HG03520 (cell line): ENCODE measurements at regions not wholly inside any gene's neighbourhood (a gene's known extent, or its start where the extent isn't known, plus 50 kb on each side); places are given as distances from the start of the nearest gene placed in this dataset.

Experiments used
- ATAC-seq: cut with Tn5 transposase; IDR thresholded peaks from one replicate; pipeline ENCODE4 v1.9.1; 2021; ENCODE audit warnings: mild to moderate bottlenecking, moderate library complexity; ENCODE audit not compliant: unreplicated experiment

DNA sequence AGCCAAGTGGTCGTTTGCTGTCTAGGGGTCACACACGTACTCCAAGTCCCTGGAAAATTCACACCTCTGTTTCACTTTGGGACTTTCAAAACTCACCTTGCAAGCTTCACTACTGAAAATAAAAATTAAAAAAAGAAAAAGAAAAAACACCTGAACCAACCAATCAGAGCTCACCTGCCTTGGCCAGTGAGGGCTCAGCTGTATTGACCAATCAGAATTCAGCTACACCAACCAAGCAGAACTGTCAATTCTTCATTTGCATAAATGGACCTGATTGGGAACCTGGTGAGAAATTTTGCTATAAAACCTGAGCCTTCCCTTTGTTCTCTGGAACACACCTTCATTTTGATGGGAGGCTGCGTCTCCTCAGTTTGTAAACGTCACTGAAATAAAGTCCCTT lies 176.4 kb downstream of the TTC32 start:
- ATAC-seq: no peak

DNA sequence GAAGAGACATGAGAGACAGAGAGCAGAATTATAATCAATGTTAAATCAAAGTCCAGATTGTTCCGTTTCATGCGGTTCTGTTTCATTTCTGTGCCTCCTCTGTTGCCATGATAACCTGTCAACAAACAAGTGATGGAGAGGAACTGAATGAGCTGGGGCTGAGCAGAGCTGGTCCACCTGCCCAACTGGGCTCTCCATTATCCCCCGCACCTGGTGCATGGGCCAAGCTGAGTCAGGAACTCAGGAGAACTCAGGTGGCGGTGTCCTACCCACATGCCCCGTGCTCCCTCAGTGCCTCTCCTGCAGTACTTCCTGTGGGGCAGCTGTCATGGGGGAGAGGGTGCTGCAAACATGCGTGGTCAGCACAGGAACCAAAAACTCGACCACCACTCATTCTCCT lies 178.8 kb downstream of the TTC32 start:
- ATAC-seq: no peak

DNA sequence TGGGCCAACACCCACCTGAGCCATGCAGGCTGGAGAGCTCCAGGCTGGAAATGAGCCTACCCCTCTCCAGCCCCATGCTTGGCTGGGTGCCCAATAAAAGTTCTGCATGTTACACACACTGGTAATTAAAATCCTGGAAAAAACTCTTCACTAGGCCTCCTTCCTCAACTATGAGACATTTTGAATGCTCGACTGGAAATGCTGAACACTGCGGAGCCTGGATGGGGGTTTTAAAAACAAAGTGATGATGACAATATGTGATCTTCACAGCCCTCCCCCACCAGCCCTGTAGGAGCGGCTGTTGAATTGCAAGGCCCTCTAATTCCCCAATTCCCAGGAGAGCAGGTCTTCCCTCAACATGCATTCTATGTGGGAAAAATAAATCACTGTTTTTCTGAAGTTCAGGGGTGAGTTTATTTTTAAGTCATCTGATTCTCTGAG lies 179.2 kb downstream of the TTC32 start:
- no peak for ATAC-seq

DNA sequence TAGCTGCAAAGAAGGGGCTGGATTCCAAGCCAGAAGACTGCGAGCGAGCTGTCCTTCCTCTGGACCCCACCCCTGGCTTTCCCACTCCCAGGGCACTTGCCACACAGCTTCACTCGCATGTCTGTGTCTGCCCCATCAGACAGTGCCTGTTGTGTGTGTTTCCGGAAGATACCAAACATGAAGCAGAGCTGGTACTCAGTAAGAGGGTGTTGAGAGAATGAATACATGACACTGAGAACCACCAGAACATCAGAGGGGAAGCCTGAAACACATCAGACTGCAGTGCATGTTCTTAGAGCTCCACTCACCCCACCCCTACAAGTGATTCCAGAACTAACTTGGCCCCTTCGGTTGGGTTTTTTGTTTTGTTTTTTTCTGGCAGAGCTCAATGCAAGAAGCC lies 181.5 kb downstream of the TTC32 start:
- no peak for ATAC-seq

DNA sequence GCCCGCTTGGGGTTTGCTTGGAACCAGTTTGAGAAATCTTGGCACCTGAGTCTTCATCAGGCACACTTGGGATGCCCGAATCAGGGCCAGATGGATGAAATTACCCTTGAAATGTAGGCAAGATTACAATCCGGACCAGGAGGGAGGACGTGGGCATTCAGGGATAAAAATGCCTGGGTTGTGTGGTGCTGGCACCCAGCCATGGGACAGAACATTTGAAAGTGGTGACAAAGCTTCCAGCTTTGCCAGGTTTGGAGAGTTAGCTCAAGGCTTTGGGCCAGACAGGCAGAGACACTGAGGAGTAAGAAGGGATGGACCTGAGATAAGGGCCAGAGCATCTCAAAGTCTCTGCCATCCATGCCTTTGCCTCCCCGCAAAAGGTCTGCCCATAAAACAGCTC lies 182.2 kb downstream of the TTC32 start:
- no peak for ATAC-seq

DNA sequence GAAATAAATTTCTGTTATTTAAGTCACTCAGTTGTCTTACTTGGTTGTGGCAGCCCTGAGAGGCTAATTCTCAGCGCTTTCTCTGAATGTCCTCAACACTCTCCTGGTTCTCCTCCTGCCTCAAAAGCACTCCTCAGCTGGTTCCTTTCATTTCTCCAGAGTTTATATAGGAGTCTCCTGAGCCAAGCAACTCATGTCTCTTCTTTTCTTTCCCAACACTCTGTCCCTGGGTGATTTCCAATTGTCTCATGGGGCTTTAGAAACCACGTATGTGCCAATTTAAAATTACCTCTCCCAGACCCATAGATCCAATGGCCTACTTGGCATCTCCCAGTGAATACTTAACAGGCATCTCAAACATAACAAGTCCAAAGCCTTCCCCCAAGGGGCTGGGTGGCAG lies 184.3 kb downstream of the TTC32 start:
- ATAC-seq: no peak

DNA sequence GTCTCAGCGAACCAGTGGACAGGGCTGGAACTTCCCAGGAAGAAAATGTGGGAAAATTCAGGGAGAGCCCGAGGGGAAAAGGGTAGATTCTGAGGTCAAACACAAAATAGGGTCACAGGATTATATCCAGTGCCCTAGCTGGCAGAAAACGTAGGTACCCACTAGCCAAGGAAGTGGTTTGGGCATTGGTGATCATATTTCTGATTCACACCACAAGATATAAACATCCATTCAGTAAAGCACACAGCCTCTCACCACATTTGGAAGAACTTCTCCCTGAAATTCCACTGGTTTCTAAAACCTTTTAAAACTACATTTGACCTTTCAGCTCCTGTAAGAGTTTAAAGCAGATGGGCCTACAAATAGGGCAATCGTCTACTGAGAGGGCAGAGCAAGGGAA lies 186.9 kb downstream of the TTC32 start:
- no peak for ATAC-seq

DNA sequence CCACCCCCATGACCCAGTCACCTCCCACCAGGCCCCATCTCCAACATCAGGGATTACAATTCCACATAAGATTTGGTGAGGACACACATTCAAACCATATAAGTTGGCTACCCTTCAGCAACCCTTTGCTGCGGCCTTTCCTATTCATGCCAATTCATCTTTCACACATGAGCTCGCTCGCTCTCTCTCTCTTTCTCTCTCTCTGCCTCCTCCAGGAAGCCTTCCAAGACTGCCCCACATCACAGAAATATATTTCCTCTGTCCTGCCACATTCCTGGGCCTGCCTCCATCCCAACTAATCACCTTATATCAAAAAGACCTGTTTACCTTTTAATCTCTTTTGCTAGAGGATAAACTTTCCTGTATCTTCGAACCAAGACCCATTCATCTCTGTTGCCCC lies 188.9 kb downstream of the TTC32 start:
- no peak for ATAC-seq

DNA sequence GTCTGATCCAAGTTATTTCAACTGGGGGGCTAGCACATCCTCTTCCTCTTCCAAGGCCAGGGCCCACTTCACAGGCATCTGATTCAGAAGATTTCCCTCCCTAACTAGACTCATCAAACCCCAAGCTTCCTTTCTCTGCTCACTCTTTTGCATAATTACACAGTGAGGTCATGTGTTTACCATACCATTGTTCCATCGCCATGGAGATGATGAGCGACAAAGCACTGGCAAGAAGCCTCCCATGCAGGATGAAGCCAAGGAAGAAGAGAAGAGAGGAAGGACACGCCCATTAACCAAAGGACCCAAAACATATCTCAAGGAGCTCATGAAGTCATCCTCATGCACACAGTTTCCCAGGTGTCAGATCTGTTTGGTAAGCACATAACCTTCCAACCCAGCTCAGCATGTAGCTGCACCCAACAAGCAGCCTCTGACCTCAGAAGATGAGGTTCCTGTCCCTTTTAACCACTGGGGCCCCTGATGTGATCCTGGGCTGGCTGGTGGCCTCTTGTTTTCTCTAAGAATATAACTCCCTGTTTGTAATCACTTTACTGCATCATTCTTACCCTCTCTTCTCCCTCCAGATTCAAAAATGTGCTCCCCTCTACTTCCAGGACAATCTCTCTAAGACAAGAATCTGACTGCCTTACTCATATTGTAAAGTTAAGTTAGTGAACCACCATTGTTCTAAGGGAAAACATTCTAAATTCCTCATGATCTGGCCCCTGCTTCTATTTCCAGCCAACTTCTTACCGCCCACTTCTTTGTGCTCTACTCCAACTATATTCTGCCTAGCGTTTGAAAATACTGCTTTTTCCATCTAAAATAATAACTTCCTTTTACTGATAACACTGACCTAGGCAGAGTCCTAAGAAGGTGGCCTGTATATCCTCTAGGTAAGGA lies 190.1 kb downstream of the TTC32 start:
- no peak for ATAC-seq

DNA sequence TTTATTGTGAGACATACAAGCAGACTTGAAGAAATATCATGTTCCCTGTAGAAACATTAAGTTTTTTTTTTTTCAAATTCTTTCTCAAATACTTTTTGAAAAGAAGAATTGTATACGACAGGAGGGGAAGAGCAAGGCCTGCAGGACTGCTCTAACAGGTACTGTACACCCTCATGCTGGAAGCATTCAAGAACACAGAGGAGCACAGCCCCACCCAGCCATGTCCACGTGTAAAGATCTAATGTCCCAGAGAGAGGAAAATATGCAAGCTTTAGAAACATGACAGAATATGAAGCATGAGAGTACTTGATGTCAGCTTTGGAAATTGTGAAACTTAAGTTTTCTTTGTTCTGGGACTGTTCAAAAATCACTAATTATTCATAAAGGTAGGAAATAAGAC lies 191.6 kb downstream of the TTC32 start:
- ATAC-seq: no peak

DNA sequence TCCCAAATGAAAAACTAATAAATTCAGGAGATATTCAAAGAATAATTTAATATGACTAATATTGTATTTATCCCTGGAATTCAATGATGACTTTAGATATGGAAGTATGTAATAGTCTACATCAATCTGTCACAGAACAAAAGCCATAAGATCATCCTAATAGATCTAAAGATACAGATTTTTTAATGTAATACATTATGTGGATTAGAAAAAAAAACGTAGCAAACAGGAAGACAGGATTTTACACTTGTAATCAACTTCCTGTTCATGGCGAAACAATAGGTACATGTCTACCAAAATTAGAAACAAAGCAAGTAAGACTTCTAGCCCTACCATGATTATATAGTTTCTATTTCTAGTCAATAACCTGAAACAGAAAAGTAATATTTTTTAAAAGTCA lies 192.2 kb downstream of the TTC32 start:
- ATAC-seq: no peak

DNA sequence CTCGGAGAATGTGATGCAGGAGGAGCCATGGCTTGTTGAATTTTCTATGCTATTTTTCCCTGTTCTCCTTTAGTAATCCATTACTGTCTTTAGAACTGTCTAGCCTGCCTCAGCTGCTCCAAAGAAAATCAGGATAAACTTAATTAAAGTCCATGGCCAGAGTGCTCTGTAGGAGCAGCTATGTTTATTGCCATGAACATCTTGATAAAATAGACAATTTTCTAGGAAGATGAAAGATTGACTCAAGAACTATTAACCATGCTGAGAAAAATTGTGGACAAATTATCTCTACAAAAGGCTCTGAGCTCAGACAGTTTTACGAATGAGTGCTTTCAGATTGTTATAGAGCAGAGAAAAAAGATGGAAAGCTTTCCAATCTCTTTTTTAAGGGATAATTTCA lies 193.0 kb downstream of the TTC32 start:
- no peak for ATAC-seq

DNA sequence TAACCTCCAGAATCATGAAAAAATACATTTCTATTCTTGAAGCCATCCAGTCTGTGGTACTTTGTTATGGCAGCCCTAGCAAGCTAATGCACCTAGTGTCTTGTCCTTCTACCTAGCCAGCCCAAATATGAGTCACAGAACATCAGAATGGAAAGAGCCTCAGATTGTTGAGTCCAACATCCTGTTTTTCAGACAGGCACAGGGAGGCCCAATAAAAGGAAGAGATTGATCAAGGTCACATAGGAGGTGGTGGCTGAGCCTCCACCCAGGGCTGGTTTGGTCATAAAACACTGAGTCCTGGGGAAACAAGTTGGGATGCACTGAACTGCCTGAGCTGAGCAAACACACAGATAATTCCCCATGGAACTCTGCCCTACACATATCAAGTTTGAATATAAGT lies 195.5 kb downstream of the TTC32 start:
- ATAC-seq: no peak

DNA sequence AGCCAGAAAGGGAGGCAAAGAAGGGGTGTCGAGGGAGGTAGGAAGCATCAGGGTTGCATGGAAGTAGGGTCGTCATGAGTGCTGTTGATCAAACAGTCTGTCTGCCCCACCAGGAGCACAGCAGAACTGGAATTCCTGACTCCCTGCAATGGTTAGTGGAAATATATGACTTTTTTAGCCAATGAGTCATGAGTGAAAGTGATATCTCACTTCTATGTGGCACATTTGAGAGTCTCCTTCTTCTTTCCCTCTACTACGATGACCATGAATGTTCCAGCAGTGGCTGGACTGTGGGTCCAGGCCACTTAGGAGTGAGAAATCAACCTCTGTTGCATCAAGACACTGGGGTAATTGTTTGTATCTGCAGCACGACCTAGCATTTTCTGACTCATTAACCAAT lies 199.5 kb downstream of the TTC32 start:
- no peak for ATAC-seq

DNA sequence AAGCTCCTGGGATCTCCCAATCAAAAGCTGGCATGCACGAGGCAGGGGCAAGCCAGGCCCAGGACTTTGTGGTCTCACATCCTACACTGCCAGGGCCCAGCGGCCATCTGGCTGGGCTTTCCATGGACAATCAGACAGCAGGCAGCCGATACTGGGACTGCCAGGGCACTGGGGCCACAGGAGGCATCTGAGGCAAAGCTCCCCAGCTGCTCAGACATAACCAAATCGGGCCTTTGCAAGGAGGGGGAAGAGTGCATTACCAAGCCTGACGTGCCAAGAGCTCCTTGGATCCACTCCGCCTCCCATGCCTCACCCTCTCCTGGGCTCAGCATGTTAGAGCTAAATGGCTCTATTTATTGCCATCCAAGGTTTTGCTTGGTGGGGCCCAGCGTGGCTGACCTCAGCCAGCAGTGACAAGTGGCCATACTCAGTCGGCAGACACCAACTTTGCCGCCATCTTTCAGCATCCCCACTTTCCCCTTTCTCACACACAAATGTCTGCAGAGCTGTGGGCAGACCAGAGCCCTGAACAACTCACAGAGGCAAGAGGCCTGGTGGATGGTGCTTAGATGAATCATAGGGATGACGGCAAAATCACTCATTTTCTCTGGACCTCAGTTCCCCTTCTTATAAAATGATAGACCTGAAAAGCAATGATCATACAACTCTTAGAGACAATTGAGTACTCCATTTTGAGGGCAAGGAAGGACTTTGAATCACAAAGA lies 200.8 kb downstream of the TTC32 start:
- no peak for ATAC-seq

DNA sequence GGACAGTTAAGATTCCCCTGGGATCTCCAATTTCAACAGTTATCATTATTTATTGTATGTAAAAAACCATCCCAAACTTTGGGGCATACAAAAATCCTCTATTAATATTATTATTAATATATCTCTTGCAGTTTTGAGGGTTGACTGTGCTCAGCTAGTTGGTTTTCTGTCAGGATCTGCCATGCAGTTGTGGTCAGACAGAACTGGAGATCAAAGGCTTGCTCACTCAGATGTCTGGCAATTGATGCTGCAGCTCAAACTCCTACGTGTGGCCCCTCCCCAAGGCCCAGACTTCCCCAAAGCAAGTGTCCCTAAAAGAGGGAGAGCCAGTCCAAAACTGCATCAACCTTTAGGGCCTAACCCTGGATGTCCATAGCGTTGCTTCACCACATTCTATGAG lies 204.7 kb downstream of the TTC32 start:
- ATAC-seq: no peak

DNA sequence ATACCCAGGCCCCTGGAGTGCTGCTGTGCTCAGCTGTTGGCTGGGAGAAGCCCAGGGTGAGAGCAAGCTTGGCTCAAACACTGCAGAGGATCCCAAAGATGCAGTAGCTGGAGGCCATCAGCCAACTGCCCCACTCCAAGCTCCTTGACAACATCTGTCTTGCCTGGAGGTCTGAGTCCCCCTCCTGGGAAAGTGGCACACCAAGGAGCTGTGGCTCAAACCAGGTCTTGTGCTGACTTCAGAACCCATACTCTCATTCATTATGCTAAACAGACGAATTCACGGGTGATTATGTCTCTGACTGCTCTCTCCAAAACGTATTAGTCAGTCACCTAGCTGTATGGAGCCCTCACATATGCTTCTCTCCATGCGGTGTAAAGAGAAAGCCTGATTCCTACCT lies 206.1 kb downstream of the TTC32 start:
- no peak for ATAC-seq

DNA sequence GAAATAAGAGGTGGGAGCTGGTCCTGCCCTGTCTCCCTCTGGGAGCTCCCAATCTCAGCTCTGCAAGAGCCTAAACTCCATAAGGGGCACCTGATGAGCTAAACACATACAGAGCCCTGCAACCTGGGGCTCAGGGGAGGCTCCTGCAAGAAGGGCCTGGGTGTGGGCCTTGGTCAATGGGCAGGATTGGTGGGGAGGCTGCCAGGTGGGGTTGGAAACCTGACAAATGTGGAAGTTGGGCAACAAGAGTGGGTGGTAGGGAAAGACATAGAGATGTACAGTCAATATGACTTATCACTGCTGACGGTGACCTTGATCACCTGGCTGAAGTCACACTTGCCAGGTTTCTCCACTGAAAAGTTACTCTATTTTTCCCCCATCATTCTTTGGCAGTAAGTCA lies 209.9 kb downstream of the TTC32 start:
- no peak for ATAC-seq

DNA sequence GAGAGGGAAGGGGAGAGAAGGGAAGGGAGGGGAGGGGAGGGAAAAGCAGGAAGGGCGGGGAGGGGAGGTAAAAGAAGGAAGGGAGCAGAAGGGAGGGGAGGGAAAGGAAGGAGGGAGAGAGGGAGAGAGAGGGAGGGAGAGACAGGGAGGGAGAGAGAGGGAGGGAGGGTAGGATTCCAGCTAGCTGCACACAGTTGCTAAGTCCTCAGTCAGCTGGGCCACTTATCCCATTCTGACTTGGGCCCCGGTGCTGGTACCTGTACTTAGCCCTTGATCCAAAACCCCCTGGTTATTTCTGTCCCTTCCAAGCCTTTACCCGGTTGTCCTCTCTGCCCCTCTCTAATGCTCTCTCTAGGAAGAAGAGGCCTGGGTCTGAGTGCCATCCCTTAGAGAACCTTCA lies 211.4 kb downstream of the TTC32 start:
- ATAC-seq: no peak

DNA sequence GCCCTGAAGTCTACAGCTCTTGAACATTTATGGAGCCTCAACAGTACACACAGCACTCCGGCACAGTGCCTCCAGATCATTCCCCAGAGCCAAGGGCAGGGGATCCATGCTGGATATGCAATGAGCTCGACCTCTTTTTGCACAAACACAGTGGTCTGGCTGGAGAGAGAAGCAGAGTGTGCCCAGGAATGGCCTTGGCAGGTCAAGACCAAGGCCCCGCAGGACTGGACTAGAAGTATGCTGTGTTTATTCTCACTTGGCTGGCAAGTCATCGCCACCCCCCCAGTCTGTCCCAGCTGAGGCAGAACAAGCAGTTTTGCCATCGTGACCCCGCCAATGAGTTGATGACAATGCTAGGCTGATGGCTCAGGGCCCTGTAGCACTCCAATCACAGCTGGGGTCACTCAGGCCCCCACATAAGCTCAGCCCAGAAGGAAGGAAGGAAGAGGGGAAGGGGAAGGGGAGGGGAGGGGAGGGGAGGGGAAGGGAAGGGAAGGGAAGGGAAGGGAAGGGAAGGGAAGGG lies 212.1 kb downstream of the TTC32 start:
- no peak for ATAC-seq

DNA sequence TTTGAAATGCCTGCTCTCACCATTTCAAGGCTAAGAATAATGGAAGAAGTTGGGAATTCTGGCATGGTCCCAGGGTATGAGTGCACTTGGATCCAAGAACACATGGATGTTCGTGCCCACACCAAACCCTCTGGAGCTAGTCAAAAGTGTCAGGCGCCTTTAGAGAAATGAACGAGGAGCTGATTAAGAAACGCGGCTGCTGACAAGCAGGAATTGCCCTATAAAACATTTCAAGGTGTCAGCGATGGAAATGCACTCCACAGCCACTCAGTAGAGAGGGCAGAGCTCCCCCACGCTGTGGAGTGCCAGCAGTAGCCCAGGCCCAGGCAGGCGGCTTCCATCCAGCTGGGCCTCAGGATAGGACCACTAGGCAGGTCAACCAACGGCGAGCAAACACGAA lies 213.7 kb downstream of the TTC32 start:
- no peak for ATAC-seq

DNA sequence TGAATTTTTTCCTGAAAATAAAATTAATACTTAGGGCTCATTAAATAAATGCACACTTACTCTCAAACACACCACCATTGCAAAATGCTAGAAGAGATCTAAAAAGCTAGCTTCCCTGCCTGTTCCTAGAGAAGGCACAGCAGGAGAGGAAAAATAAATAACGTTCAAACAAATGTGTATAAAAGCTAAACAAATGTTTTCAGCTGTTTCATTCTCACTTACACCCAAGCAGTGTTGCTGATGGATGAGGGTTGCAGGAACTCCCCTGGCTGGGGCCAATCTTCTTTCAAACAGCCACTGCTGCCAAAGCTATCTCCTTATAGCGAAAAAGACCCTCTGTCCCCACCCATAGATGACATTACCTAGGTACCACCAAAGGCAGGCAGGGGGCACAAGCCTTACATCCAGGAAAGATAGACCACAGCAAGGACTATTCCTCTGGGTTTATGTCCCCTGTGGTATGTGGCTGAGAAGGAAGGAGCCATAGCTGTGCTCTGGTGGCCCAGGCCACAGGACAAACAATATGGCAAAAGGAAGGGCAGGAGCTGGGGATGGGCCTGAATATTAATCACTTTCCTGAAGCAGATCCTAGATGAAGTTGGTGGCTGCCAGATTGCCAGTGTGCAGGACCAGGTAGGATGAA lies 214.6 kb downstream of the TTC32 start:
- no peak for ATAC-seq
